Esophagus muscularis mucosa (tissue), 3 donors: ENCODE measurements at regions not wholly inside any gene's neighbourhood (a gene's known extent, or its start where the extent isn't known, plus 50 kb on each side); places are given as distances from the start of the nearest gene placed in this dataset.

ENCODE experiments used
- CTCF ChIP-seq, 3 experiments: fragments of 200-600 bp in 2 of 3; fragments of 450-650 bp in 1 of 3; sonication (generic) in 2 of 3; IDR thresholded peaks; one replicate each; pipeline ENCODE4 v1.5.1; 2017 to 2019; ENCODE audit warnings: antibody characterized with exemption in 3 of 3, mild to moderate bottlenecking in 2 of 3, moderate library complexity in 1 of 3
- POLR2A ChIP-seq: fragments of 450-650 bp; IDR thresholded peaks from one replicate; pipeline ENCODE4 v1.6.1; 2017; ENCODE audit warnings: antibody characterized with exemption, moderate library complexity, mild to moderate bottlenecking, low read depth

- TF ChIP-seq POLR2A (no peak), CTCF (IDR thresholded peaks at IDR 0.05) (no peak)
Measured at GRCh38 chr6:144781836-144782235, 496.7 kb downstream of the UTRN start.
